Prostate gland (tissue), 2 donors: ENCODE measurements at regions not wholly inside any gene's neighbourhood (a gene's known extent, or its start where the extent isn't known, plus 50 kb on each side); places are given as distances from the start of the nearest gene placed in this dataset.

Experiments used
- POLR2A ChIP-seq: fragments of 450-650 bp; IDR thresholded peaks from one replicate; pipeline ENCODE4 v1.6.1; 2016; ENCODE audit warnings: antibody characterized with exemption, mild to moderate bottlenecking
- POLR2AphosphoS5 ChIP-seq: sonication (generic); formaldehyde crosslinking; IDR thresholded peaks from one replicate; pipeline ENCODE4 v1.6.1; 2017; ENCODE audit warnings: antibody characterized with exemption
- TF ChIP-seq, protein P1 (sequence below), 4 experiments: fragments of 200-600 bp in 2 of 4; fragments of 450-650 bp in 2 of 4; sonication (generic) in 2 of 4; IDR thresholded peaks; 1 replicate in 3 of 4; 2 replicates in 1 of 4; pipeline ENCODE4 v1.5.1; 2016 to 2019; ENCODE audit warnings: antibody characterized with exemption in 4 of 4, mild to moderate bottlenecking in 2 of 4, moderate library complexity in 2 of 4

DNA sequence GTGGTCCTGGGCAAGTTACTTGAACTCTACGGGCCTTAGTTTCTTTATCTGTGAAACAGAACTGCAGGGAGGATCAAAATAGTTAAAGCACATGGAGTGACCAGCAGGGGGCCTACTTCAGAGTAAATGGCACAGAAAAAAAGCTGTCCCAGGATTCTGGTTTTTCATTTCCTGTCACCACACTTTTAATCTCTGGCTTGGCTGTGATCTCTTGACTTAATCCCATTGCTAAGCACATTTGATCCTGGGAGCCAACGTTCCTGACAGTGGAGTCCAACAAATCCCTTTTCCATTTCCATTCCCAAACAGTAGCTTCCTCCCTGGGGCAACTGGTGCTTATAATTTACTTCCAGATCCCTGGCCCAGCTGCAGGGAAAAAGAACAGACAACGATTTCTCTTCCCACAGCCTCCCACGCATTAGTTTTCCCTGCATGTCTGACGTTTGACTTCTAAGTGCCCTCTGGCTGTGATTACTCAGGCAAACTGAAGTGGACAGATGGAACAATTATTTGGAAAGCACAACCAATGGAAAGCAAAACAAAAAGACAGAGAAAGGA, 136.5 kb upstream of the STK32A start:
- TF ChIP-seq, protein P1, sequence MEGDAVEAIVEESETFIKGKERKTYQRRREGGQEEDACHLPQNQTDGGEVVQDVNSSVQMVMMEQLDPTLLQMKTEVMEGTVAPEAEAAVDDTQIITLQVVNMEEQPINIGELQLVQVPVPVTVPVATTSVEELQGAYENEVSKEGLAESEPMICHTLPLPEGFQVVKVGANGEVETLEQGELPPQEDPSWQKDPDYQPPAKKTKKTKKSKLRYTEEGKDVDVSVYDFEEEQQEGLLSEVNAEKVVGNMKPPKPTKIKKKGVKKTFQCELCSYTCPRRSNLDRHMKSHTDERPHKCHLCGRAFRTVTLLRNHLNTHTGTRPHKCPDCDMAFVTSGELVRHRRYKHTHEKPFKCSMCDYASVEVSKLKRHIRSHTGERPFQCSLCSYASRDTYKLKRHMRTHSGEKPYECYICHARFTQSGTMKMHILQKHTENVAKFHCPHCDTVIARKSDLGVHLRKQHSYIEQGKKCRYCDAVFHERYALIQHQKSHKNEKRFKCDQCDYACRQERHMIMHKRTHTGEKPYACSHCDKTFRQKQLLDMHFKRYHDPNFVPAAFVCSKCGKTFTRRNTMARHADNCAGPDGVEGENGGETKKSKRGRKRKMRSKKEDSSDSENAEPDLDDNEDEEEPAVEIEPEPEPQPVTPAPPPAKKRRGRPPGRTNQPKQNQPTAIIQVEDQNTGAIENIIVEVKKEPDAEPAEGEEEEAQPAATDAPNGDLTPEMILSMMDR (IDR thresholded peaks at IDR 0.05): peak in 1 of 4 experiments; percentile 31
- no peak for TF ChIP-seq POLR2A
- no peak for TF ChIP-seq POLR2AphosphoS5
